IMR-90 (cell line): ENCODE measurements at regions not wholly inside any gene's neighbourhood (a gene's known extent, or its start where the extent isn't known, plus 50 kb on each side); places are given as distances from the start of the nearest gene placed in this dataset.

Experiments used
- ATAC-seq: fragments of 200-7000 bp; cut with Tn5 transposase; 2 replicates; pipeline ENCODE4 v1.9.1; 2020; ENCODE audit warnings: low read depth, mild to moderate bottlenecking, moderate library complexity
- BruUV-seq: library from RNA; stranded (reverse); fragments of 400-500 nt; replicated peaks from 2 replicates; lab custom pipeline; 2021; lab: Mats Ljungman, UMichigan
- CTCF ChIA-PET: fragments of 300-600 bp; formaldehyde crosslinking; extraction: SDS; loops from one replicate; lab custom pipeline; 2021; ENCODE audit warnings: antibody characterized with exemption; lab: Yijun Ruan, JAX
- POLR2A ChIA-PET: fragments of 300-600 bp; sonication (Branson Sonifier 250); formaldehyde crosslinking; loops from one replicate; lab custom pipeline; 2022; ENCODE audit warnings: antibody characterized with exemption; ENCODE audit not compliant: unreplicated experiment; lab: Charles Lee
- DNase-seq: peaks from one replicate; pipeline ENCODE4 v3.0.0; 2013
- H2AFZ ChIP-seq: replicated peaks from 2 replicates; pipeline ENCODE3; 2013; ENCODE audit warnings: low read length, mild to moderate bottlenecking; ENCODE audit not compliant: poor library complexity
- H2AK5ac ChIP-seq: 2 replicates; pipeline ENCODE4 v1.6.1; 2013; ENCODE audit warnings: low read depth, low read length, inconsistent platforms
- H2AK9ac ChIP-seq: replicated peaks from 2 replicates; pipeline ENCODE3; 2013; ENCODE audit warnings: mild to moderate bottlenecking, low read depth, low read length, moderate library complexity; ENCODE audit not compliant: poor library complexity
- H2BK120ac ChIP-seq: 2 replicates; pipeline ENCODE4 v1.6.1; 2013; ENCODE audit warnings: low read depth, low read length, inconsistent platforms
- H2BK15ac ChIP-seq: 3 replicates; pipeline ENCODE4 v1.6.1; 2013; ENCODE audit warnings: low read depth, low read length, inconsistent platforms
- H2BK20ac ChIP-seq: 2 replicates; pipeline ENCODE4 v1.6.1; 2013; ENCODE audit warnings: low read depth, mild to moderate bottlenecking, inconsistent platforms, low read length, moderate library complexity
- H2BK5ac ChIP-seq: 2 replicates; pipeline ENCODE4 v1.6.1; 2013; ENCODE audit warnings: mild to moderate bottlenecking, low read depth, low read length, inconsistent platforms; ENCODE audit not compliant: poor library complexity, severe bottlenecking
- H3K14ac ChIP-seq: replicated peaks from 2 replicates; pipeline ENCODE4 v1.6.1; 2013; ENCODE audit warnings: low read depth, low read length, inconsistent platforms
- H3K18ac ChIP-seq: 2 replicates; pipeline ENCODE4 v1.6.1; 2013; ENCODE audit warnings: low read depth, low read length, control low read depth
- H3K23ac ChIP-seq: 2 replicates; pipeline ENCODE4 v1.6.1; 2013; ENCODE audit warnings: low read depth, low read length, inconsistent platforms
- H3K27ac ChIP-seq: 2 replicates; pipeline ENCODE4 v1.5.1; 2013; ENCODE audit warnings: mild to moderate bottlenecking, control low read depth, low read length; ENCODE audit not compliant: insufficient read depth
- H3K27me3 ChIP-seq: 2 replicates; pipeline ENCODE4 v1.6.1; 2013; ENCODE audit warnings: low read length; ENCODE audit not compliant: control insufficient read depth, insufficient read depth
- H3K36me3 ChIP-seq: 2 replicates; pipeline ENCODE4 v1.6.1; 2013; ENCODE audit warnings: low read length, mixed read lengths; ENCODE audit not compliant: control insufficient read depth, insufficient read depth
- H3K4ac ChIP-seq: 2 replicates; pipeline ENCODE4 v1.6.1; 2013; ENCODE audit warnings: low read depth, low read length, inconsistent platforms
- H3K4me1 ChIP-seq: 2 replicates; pipeline ENCODE4 v1.6.1; 2013; ENCODE audit warnings: low read length, mixed read lengths; ENCODE audit not compliant: control insufficient read depth, insufficient read depth
- H3K4me2 ChIP-seq: 2 replicates; pipeline ENCODE4 v1.6.1; 2013; ENCODE audit warnings: low read depth, mild to moderate bottlenecking, control low read depth, low read length, moderate library complexity
- H3K4me3 ChIP-seq: 2 replicates; pipeline ENCODE4 v1.5.1; 2013; ENCODE audit warnings: low read depth, mild to moderate bottlenecking, control low read depth, low read length, moderate library complexity; ENCODE audit not compliant: insufficient read depth
- H3K56ac ChIP-seq: 2 replicates; pipeline ENCODE4 v1.6.1; 2013; ENCODE audit warnings: low read length, inconsistent platforms; ENCODE audit not compliant: insufficient read depth; ENCODE audit errors: extremely low read depth
- H3K79me1 ChIP-seq, 2 experiments: 2 replicates each; pipeline ENCODE4 v1.6.1; 2013; ENCODE audit warnings: low read length in 2 of 2, inconsistent platforms in 1 of 2, low read depth in 1 of 2
- H3K9ac ChIP-seq: 2 replicates; pipeline ENCODE4 v1.6.1; 2013; ENCODE audit warnings: low read depth, low read length, control low read depth
- H3K9me1 ChIP-seq: 2 replicates; pipeline ENCODE4 v1.6.1; 2013; ENCODE audit warnings: low read length, inconsistent platforms; ENCODE audit not compliant: insufficient read depth
- H3K9me3 ChIP-seq: 2 replicates; pipeline ENCODE4 v1.6.1; 2013; ENCODE audit warnings: low read length; ENCODE audit not compliant: control insufficient read depth, insufficient read depth
- H4K20me1 ChIP-seq: 2 replicates; pipeline ENCODE4 v1.6.1; 2013; ENCODE audit warnings: low read length, inconsistent platforms; ENCODE audit not compliant: insufficient read depth
- H4K5ac ChIP-seq: 2 replicates; pipeline ENCODE4 v1.6.1; 2013; ENCODE audit warnings: mild to moderate bottlenecking, low read depth, low read length, control low read depth
- H4K8ac ChIP-seq, 2 experiments: 2 replicates each; pipeline ENCODE4 v1.6.1; 2013; ENCODE audit warnings: low read depth in 2 of 2, low read length in 2 of 2, control low read depth in 1 of 2, inconsistent platforms in 1 of 2
- H4K91ac ChIP-seq: 2 replicates; pipeline ENCODE4 v1.6.1; 2013; ENCODE audit warnings: low read depth, low read length, inconsistent platforms; ENCODE audit not compliant: insufficient read depth
- CEBPB ChIP-seq: IDR thresholded peaks from 2 replicates; pipeline ENCODE4 v1.6.1; 2012; ENCODE audit warnings: low read depth, low read length, improper control_type of control experiment
- CHD1 ChIP-seq: IDR thresholded peaks from 2 replicates; pipeline ENCODE4 v1.6.1; 2012; ENCODE audit warnings: low read depth, low read length, improper control_type of control experiment
- ELK1 ChIP-seq: fragments of 150-350 bp; IDR thresholded peaks from 2 replicates; pipeline ENCODE4 v1.6.1; 2016; ENCODE audit warnings: low read depth, mild to moderate bottlenecking, low read length, moderate library complexity, borderline replicate concordance
- FOS ChIP-seq: fragments of 150-350 bp; IDR thresholded peaks from 2 replicates; pipeline ENCODE4 v1.6.1; 2016; ENCODE audit warnings: low read depth, low read length
- MXI1 ChIP-seq: IDR thresholded peaks from 2 replicates; pipeline ENCODE4 v1.6.1; 2012; ENCODE audit warnings: low read depth, mild to moderate bottlenecking, low read length, moderate library complexity, borderline replicate concordance
- NFE2L2 ChIP-seq: fragments of 150-350 bp; IDR thresholded peaks from 2 replicates; pipeline ENCODE4 v1.6.1; 2016; ENCODE audit warnings: low read depth, mild to moderate bottlenecking, low read length
- RAD21 ChIP-seq: IDR thresholded peaks from 2 replicates; pipeline ENCODE4 v1.6.1; 2012; ENCODE audit warnings: low read length, improper control_type of control experiment
- RFX5 ChIP-seq: IDR thresholded peaks from 2 replicates; pipeline ENCODE4 v1.8.0; 2012; ENCODE audit warnings: low read depth, mild to moderate bottlenecking, low read length, moderate library complexity
- USF2 ChIP-seq: fragments of 150-350 bp; IDR thresholded peaks from 2 replicates; pipeline ENCODE4 v1.6.1; 2017; ENCODE audit warnings: mild to moderate bottlenecking, antibody characterized with exemption, low read length, low read depth
- WGBS, 2 experiments: methylation state at CpG; one replicate each; pipeline versions ENCODE4 v1.1.5 to v1.1.7; 2013; ENCODE audit warnings: missing lambda C conversion rate in 2 of 2; ENCODE audit not compliant: insufficient read length in 1 of 2; ENCODE audit errors: extremely low coverage in 2 of 2; 5-methylcytosine and 5-hydroxymethylcytosine counted together
- dilution Hi-C: fragments of 300-500 bp; cut with HindIII; formaldehyde crosslinking; loops from one replicate; pipeline ENCODE4 v1.14.3; 2018; ENCODE audit warnings: low sequenced_read_pairs; ENCODE audit not compliant: unreplicated experiment
- in situ Hi-C: fragments of 300-500 bp; cut with MboI; formaldehyde crosslinking; loops from 3 replicates; pipeline ENCODE4 v1.14.3; 2019; ENCODE audit warnings: low sequenced_read_pairs, inconsistent platforms, mixed read lengths
- intact Hi-C: fragments of 100-400 bp; cut with micrococcal nuclease; formaldehyde crosslinking; loops from 2 replicates; pipeline ENCODE4 v1.10.0; 2022

- no peak overlapping the region for H3K9ac ChIP-seq
- H2BK5ac ChIP-seq, result no peak overlapping the region
- no peak overlapping the region for H4K91ac ChIP-seq
- BruUV-seq, result no TSS peak
- no peak overlapping the region for H3K4me2 ChIP-seq
- TF ChIP-seq USF2 (no peak), RFX5 (no peak), FOS (no peak), CEBPB (no peak), MXI1 (no peak), RAD21 (no peak), ELK1 (no peak), NFE2L2 (no peak), CHD1 (no peak)
- no peak overlapping the region for H2BK120ac ChIP-seq
- H3K9me1 ChIP-seq, result no peaks in the 10 kb centered on the region
- dilution Hi-C loops (no loop called here), intact Hi-C loops (no loop called here), in situ Hi-C loops (no loop called here)
- no peak overlapping the region for H3K18ac ChIP-seq
- ATAC-seq (no peak), DNase-seq (no peak)
- H4K5ac ChIP-seq, result no peak overlapping the region
- H2AFZ ChIP-seq, result no peak overlapping the region
- H3K36me3 ChIP-seq, result no peaks in the 10 kb centered on the region
- no peak overlapping the region for H3K27ac ChIP-seq
- no peak overlapping the region for H3K14ac ChIP-seq
- H2BK15ac ChIP-seq, result no peak overlapping the region
- H3K56ac ChIP-seq, result no peak overlapping the region
- H4K20me1 ChIP-seq, result no peaks in the 10 kb centered on the region
- peaks cover 3% of the 10 kb centered on the region; the same call in 1 of the 2 replicates for H3K9me3 ChIP-seq
- POLR2A ChIA-PET, result no interaction called here
- no peaks in the 10 kb centered on the region for H3K4me1 ChIP-seq
- CTCF ChIA-PET, result no interaction called here
- no peak overlapping the region for H2AK5ac ChIP-seq
- no peak overlapping the region for H3K4ac ChIP-seq
- H2BK20ac ChIP-seq, result no peak overlapping the region
- no peak overlapping the region for H4K8ac ChIP-seq
- H3K79me1 ChIP-seq, result no peaks in the 10 kb centered on the region
- H3K23ac ChIP-seq, result no peak overlapping the region
- no peak overlapping the region for H3K4me3 ChIP-seq
- no peak overlapping the region for H2AK9ac ChIP-seq
- no peaks in the 10 kb centered on the region for H3K27me3 ChIP-seq
- no CpG with 5 or more reads among the region's 1 CpG for WGBS, 2 experiments
These were observed 427.9 kb upstream of the SMIM31 start for GRCh38 chr4:164326056-164326455.
